HEK293 (cell line): ENCODE measurements at regions not wholly inside any gene's neighbourhood (a gene's known extent, or its start where the extent isn't known, plus 50 kb on each side); places are given as distances from the start of the nearest gene placed in this dataset.

Experiments used
- CTCF ChIA-PET: fragments of 350-600 bp; formaldehyde crosslinking; extraction: SDS; loops from one replicate; lab custom pipeline; 2021; ENCODE audit warnings: antibody characterized with exemption; lab: Yijun Ruan, JAX
- POLR2A ChIA-PET: fragments of 300-600 bp; formaldehyde crosslinking; extraction: SDS; loops from one replicate; lab custom pipeline; 2020; ENCODE audit warnings: antibody characterized with exemption, inconsistent platforms; lab: Yijun Ruan, JAX
- H3K27ac ChIP-seq: fragments of 200-500 bp; sonication (Bioruptor generic); 2 replicates; pipeline ENCODE4 v1.5.1; 2014; ENCODE audit warnings: low read depth, low read length, control low read depth, inconsistent platforms; ENCODE audit errors: extremely low read depth
- H3K36me3 ChIP-seq, 2 experiments: fragments of 200-500 bp in 1 of 2; sonication (Bioruptor generic) in 1 of 2; 1 replicate in 1 of 2; 2 replicates in 1 of 2; pipeline ENCODE4 v1.5.1; 2014 to 2017; ENCODE audit warnings: inconsistent platforms in 2 of 2, low read length in 2 of 2; ENCODE audit not compliant: control insufficient read depth in 2 of 2, insufficient read depth in 1 of 2
- H3K4me1 ChIP-seq: fragments of 200-500 bp; sonication (Bioruptor generic); 2 replicates; pipeline ENCODE4 v1.5.1; 2014; ENCODE audit warnings: mild to moderate bottlenecking, low read length, inconsistent platforms; ENCODE audit not compliant: control insufficient read depth, insufficient read depth
- H3K4me3 ChIP-seq: 2 replicates; pipeline ENCODE4 v1.5.1; 2011; ENCODE audit warnings: low read depth, mild to moderate bottlenecking, control low read depth, low read length, moderate library complexity
- H3K9me3 ChIP-seq: fragments of 200-500 bp; sonication (Bioruptor generic); 2 replicates; pipeline ENCODE4 v1.5.1; 2014; ENCODE audit warnings: low read depth, low read length, inconsistent platforms; ENCODE audit not compliant: control insufficient read depth, insufficient read depth
- BCL11A ChIP-seq: fragments of 450-650 bp; formaldehyde crosslinking; IDR thresholded peaks from 2 replicates; pipeline ENCODE4 v1.5.1; 2016; ENCODE audit warnings: low read depth, missing biosample characterization, missing genetic modification characterization
- GLI4 ChIP-seq: fragments of 450-650 bp; formaldehyde crosslinking; IDR thresholded peaks from 2 replicates; pipeline ENCODE4 v1.5.1; 2016; ENCODE audit warnings: missing biosample characterization, missing genetic modification characterization
- OSR2 ChIP-seq: fragments of 450-650 bp; formaldehyde crosslinking; IDR thresholded peaks from 2 replicates; pipeline ENCODE4 v1.5.1; 2016; ENCODE audit warnings: missing biosample characterization, missing genetic modification characterization
- OVOL3 ChIP-seq: fragments of 450-650 bp; formaldehyde crosslinking; IDR thresholded peaks from 2 replicates; pipeline ENCODE4 v1.5.1; 2016; ENCODE audit warnings: missing biosample characterization, missing genetic modification characterization
- RBAK ChIP-seq: fragments of 450-650 bp; formaldehyde crosslinking; IDR thresholded peaks from 2 replicates; pipeline ENCODE4 v1.5.1; 2016; ENCODE audit warnings: missing biosample characterization, missing genetic modification characterization
- ZEB2 ChIP-seq: fragments of 450-650 bp; formaldehyde crosslinking; IDR thresholded peaks from 2 replicates; pipeline ENCODE4 v1.5.1; 2016; ENCODE audit warnings: missing biosample characterization, missing genetic modification characterization
- ZNF112 ChIP-seq: fragments of 450-650 bp; formaldehyde crosslinking; IDR thresholded peaks from 2 replicates; pipeline ENCODE4 v1.5.0; 2017; ENCODE audit warnings: missing biosample characterization, missing genetic modification characterization
- ZNF114 ChIP-seq: fragments of 450-650 bp; formaldehyde crosslinking; IDR thresholded peaks from 2 replicates; pipeline ENCODE4 v1.5.0; 2017; ENCODE audit warnings: missing biosample characterization, missing genetic modification characterization
- ZNF169 ChIP-seq: fragments of 450-650 bp; formaldehyde crosslinking; IDR thresholded peaks from 2 replicates; pipeline ENCODE4 v1.5.1; 2016; ENCODE audit warnings: missing biosample characterization, missing genetic modification characterization
- ZNF19 ChIP-seq: fragments of 450-650 bp; formaldehyde crosslinking; IDR thresholded peaks from 2 replicates; pipeline ENCODE4; 2016; ENCODE audit warnings: missing biosample characterization, missing genetic modification characterization, low read depth
- ZNF239 ChIP-seq: fragments of 450-650 bp; formaldehyde crosslinking; IDR thresholded peaks from 2 replicates; pipeline ENCODE4 v1.5.1; 2016; ENCODE audit warnings: missing biosample characterization, missing genetic modification characterization
- ZNF394 ChIP-seq: fragments of 450-650 bp; formaldehyde crosslinking; IDR thresholded peaks from 2 replicates; pipeline ENCODE4 v1.5.1; 2016; ENCODE audit warnings: missing biosample characterization, missing genetic modification characterization, mild to moderate bottlenecking, moderate library complexity, borderline replicate concordance
- ZNF48 ChIP-seq: fragments of 450-650 bp; formaldehyde crosslinking; IDR thresholded peaks from 2 replicates; pipeline ENCODE4 v1.5.1; 2016; ENCODE audit warnings: missing biosample characterization, missing genetic modification characterization
- ZNF544 ChIP-seq: fragments of 450-650 bp; formaldehyde crosslinking; IDR thresholded peaks from 2 replicates; pipeline ENCODE4 v1.5.0; 2017; ENCODE audit warnings: missing biosample characterization, missing genetic modification characterization
- ZNF623 ChIP-seq: fragments of 450-650 bp; formaldehyde crosslinking; IDR thresholded peaks from 2 replicates; pipeline ENCODE4 v1.5.1; 2016; ENCODE audit warnings: missing biosample characterization, missing genetic modification characterization
- ZNF76 ChIP-seq: fragments of 450-650 bp; formaldehyde crosslinking; IDR thresholded peaks from 2 replicates; pipeline ENCODE4; 2016; ENCODE audit warnings: low read depth, missing biosample characterization, missing genetic modification characterization, borderline replicate concordance
- ZXDB ChIP-seq: fragments of 450-650 bp; formaldehyde crosslinking; IDR thresholded peaks from 2 replicates; pipeline ENCODE4 v1.5.1; 2016; ENCODE audit warnings: missing biosample characterization, missing genetic modification characterization
- TF ChIP-seq, protein P1 (sequence below): fragments of 450-650 bp; formaldehyde crosslinking; IDR thresholded peaks from 2 replicates; pipeline ENCODE4 v1.5.1; 2016; ENCODE audit warnings: missing biosample characterization, missing genetic modification characterization
- TF ChIP-seq, protein P2 (sequence below): fragments of 450-650 bp; formaldehyde crosslinking; IDR thresholded peaks from 2 replicates; pipeline ENCODE4 v1.5.1; 2016; ENCODE audit warnings: missing biosample characterization, missing genetic modification characterization, borderline replicate concordance

DNA sequence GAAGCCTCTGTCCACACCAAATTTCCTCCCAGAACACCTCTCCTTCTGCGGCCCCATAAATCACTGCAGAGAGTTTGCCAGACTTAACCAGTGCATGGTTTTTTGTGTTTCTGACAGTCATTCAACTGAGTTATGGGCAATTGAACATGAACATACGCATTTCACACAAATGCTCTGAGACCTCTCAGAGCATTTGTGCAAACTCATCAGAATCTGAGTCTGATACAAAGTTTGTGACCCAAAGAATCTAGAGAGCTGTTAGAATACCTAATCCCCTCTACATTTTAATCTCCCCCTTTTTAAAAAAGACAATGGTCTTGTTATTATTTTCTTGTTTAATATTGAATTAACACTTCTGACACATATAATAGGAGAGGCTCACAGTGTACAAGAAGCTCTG lies 416.9 kb upstream of the SMARCA2 start:
- Histone ChIP-seq H3K4me3 (no peak overlapping the region), H3K27ac (no peak overlapping the region), H3K4me1 (no peaks in the 10 kb centered on the region), H3K9me3 (no peaks in the 10 kb centered on the region), H3K36me3 (no peaks in the 10 kb centered on the region)
- ChIA-PET CTCF (interaction anchor here (0.7 to 1.6 kb wide), 3 partner anchors 21 to 239 kb away, joined by 3 read pairs; no protein-coding TSS in a partner anchor), POLR2A (no interaction called here)
- TF ChIP-seq BCL11A (no peak), OSR2 (tag by site-specific recombination) (no peak), ZNF112 (tag by site-specific recombination) (no peak), GLI4 (tag by site-specific recombination) (no peak), ZNF169 (no peak), ZXDB (tag by site-specific recombination) (no peak), ZNF114 (tag by site-specific recombination) (no peak), ZNF19 (tag by site-specific recombination) (no peak), ZNF48 (tag by site-specific recombination) (no peak), ZNF623 (tag by site-specific recombination) (no peak), ZNF239 (tag by site-specific recombination) (no peak), ZNF76 (tag by site-specific recombination) (no peak), ZNF394 (no peak), RBAK (tag by site-specific recombination) (no peak), ZNF544 (tag by site-specific recombination) (no peak), OVOL3 (tag by site-specific recombination) (no peak)

DNA sequence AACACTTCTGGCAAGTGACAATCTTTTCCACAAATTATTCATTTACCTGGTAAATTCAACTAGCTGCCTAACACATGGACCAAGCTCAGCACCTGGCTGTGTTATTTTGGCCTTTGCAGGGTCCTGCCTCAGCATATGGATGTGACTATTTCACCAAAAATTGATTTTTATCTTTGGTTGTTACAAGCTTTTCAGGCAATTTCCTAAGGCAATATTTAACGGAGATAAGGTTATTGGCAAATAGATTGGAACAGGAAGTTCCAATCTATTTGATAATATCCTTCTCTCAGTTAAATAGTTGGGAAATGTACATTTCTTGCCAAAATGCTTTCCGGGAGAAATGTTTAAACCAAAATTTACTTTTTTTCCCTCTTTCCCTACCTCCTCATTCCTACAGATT lies 415.2 kb upstream of the SMARCA2 start:
- TF ChIP-seq, protein P1, sequence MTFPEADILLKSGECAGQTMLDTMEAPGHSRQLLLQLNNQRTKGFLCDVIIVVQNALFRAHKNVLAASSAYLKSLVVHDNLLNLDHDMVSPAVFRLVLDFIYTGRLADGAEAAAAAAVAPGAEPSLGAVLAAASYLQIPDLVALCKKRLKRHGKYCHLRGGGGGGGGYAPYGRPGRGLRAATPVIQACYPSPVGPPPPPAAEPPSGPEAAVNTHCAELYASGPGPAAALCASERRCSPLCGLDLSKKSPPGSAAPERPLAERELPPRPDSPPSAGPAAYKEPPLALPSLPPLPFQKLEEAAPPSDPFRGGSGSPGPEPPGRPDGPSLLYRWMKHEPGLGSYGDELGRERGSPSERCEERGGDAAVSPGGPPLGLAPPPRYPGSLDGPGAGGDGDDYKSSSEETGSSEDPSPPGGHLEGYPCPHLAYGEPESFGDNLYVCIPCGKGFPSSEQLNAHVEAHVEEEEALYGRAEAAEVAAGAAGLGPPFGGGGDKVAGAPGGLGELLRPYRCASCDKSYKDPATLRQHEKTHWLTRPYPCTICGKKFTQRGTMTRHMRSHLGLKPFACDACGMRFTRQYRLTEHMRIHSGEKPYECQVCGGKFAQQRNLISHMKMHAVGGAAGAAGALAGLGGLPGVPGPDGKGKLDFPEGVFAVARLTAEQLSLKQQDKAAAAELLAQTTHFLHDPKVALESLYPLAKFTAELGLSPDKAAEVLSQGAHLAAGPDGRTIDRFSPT (tag by site-specific recombination) = no peak
- TF ChIP-seq ZEB2 (tag by site-specific recombination) = no peak
- TF ChIP-seq, protein P2, sequence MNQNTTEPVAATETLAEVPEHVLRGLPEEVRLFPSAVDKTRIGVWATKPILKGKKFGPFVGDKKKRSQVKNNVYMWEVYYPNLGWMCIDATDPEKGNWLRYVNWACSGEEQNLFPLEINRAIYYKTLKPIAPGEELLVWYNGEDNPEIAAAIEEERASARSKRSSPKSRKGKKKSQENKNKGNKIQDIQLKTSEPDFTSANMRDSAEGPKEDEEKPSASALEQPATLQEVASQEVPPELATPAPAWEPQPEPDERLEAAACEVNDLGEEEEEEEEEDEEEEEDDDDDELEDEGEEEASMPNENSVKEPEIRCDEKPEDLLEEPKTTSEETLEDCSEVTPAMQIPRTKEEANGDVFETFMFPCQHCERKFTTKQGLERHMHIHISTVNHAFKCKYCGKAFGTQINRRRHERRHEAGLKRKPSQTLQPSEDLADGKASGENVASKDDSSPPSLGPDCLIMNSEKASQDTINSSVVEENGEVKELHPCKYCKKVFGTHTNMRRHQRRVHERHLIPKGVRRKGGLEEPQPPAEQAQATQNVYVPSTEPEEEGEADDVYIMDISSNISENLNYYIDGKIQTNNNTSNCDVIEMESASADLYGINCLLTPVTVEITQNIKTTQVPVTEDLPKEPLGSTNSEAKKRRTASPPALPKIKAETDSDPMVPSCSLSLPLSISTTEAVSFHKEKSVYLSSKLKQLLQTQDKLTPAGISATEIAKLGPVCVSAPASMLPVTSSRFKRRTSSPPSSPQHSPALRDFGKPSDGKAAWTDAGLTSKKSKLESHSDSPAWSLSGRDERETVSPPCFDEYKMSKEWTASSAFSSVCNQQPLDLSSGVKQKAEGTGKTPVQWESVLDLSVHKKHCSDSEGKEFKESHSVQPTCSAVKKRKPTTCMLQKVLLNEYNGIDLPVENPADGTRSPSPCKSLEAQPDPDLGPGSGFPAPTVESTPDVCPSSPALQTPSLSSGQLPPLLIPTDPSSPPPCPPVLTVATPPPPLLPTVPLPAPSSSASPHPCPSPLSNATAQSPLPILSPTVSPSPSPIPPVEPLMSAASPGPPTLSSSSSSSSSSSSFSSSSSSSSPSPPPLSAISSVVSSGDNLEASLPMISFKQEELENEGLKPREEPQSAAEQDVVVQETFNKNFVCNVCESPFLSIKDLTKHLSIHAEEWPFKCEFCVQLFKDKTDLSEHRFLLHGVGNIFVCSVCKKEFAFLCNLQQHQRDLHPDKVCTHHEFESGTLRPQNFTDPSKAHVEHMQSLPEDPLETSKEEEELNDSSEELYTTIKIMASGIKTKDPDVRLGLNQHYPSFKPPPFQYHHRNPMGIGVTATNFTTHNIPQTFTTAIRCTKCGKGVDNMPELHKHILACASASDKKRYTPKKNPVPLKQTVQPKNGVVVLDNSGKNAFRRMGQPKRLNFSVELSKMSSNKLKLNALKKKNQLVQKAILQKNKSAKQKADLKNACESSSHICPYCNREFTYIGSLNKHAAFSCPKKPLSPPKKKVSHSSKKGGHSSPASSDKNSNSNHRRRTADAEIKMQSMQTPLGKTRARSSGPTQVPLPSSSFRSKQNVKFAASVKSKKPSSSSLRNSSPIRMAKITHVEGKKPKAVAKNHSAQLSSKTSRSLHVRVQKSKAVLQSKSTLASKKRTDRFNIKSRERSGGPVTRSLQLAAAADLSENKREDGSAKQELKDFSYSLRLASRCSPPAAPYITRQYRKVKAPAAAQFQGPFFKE (tag by site-specific recombination) = no peak
- ChIA-PET CTCF (interaction anchor here (0.8 to 1.4 kb wide), 2 partner anchors 54 to 140 kb away, joined by 5 to 6 read pairs; no protein-coding TSS in a partner anchor), POLR2A (no interaction called here)
- Histone ChIP-seq H3K9me3 (no peaks in the 10 kb centered on the region), H3K4me3 (no peak overlapping the region), H3K4me1 (no peaks in the 10 kb centered on the region), H3K27ac (no peak overlapping the region), H3K36me3 (no peaks in the 10 kb centered on the region)
